PFSK-1 (cell line): ENCODE measurements at regions not wholly inside any gene's neighbourhood (a gene's known extent, or its start where the extent isn't known, plus 50 kb on each side); places are given as distances from the start of the nearest gene placed in this dataset.

ENCODE experiments used
- POLR2AphosphoS5 ChIP-seq: IDR thresholded peaks from 2 replicates; pipeline ENCODE4 v1.6.1; 2012; ENCODE audit warnings: low read depth, mild to moderate bottlenecking, control low read depth, low read length, moderate library complexity
- TF ChIP-seq, protein P1 (sequence below), 2 experiments: IDR thresholded peaks; 2 replicates each; pipeline versions ENCODE4 v1.6.1 to v1.8.0; 2011 to 2012; ENCODE audit warnings: low read depth in 2 of 2, low read length in 2 of 2, control low read depth in 1 of 2, inconsistent platforms in 1 of 2, mild to moderate bottlenecking in 1 of 2, moderate library complexity in 1 of 2; ENCODE audit not compliant: insufficient read depth in 1 of 2

GRCh38 chr2:217393585-217394032 lies 533.7 kb upstream of the TNP1 start:
- TF ChIP-seq POLR2AphosphoS5, result no peak
- TF ChIP-seq, protein P1, sequence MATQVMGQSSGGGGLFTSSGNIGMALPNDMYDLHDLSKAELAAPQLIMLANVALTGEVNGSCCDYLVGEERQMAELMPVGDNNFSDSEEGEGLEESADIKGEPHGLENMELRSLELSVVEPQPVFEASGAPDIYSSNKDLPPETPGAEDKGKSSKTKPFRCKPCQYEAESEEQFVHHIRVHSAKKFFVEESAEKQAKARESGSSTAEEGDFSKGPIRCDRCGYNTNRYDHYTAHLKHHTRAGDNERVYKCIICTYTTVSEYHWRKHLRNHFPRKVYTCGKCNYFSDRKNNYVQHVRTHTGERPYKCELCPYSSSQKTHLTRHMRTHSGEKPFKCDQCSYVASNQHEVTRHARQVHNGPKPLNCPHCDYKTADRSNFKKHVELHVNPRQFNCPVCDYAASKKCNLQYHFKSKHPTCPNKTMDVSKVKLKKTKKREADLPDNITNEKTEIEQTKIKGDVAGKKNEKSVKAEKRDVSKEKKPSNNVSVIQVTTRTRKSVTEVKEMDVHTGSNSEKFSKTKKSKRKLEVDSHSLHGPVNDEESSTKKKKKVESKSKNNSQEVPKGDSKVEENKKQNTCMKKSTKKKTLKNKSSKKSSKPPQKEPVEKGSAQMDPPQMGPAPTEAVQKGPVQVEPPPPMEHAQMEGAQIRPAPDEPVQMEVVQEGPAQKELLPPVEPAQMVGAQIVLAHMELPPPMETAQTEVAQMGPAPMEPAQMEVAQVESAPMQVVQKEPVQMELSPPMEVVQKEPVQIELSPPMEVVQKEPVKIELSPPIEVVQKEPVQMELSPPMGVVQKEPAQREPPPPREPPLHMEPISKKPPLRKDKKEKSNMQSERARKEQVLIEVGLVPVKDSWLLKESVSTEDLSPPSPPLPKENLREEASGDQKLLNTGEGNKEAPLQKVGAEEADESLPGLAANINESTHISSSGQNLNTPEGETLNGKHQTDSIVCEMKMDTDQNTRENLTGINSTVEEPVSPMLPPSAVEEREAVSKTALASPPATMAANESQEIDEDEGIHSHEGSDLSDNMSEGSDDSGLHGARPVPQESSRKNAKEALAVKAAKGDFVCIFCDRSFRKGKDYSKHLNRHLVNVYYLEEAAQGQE (IDR thresholded peaks at IDR 0.05; ENCODE audit: insufficient read depth in 1 of 2, low read depth in 2 of 2, low read length in 2 of 2), result no peak
